ENCODE measurements at regions not wholly inside any gene's neighbourhood (a gene's known extent, or its start where the extent isn't known, plus 50 kb on each side); places are given as distances from the start of the nearest gene placed in this dataset.

- Histone ChIP-seq H3K27ac (no peak overlapping the region), H3K4me1 (no peaks in the 10 kb centered on the region), H3K36me3 (no peaks in the 10 kb centered on the region), H3K4me3 (no peak overlapping the region), H3K9ac (ENCODE audit: low read depth in 2 of 2, low read length in 2 of 2) (no peak overlapping the region), H3K27me3 (no peaks in the 10 kb centered on the region), H3K9me3 (no peaks in the 10 kb centered on the region)
- DNase-seq, result no peak
- intact Hi-C loops (cut with DNase I), result no loop called here
- no peak for TF ChIP-seq CTCF (IDR thresholded peaks at IDR 0.05)
Observed at GRCh38 chr16:50460538-50461399, 87.4 kb upstream of the NKD1 start.

DNA sequence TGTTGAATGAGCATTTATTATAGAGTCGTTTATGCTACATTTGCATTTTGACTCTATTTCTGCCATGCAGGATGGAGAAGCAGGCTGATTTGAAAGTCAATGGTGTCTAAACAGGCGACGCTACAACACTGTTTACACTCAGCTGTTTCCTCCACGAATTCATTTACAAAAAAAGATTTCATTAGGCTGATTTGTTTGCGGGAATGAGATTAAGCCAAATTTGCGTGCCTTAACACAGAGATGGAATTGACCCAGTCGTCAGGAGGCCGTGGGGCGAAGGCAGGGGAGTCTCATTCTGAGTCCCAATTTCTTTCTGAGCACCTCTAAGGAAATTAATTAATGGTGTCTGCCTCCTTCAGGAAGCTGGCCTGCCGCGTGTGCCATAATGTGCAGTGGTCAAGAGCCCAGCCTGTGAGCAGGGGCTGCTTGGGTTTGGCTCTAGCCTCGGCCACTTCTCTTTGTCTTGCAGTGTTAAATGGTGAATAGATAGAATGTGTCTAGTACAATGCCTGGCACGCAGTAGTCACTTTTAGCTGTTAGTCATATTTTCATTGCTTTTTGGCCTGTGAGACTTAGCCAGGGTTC lies 88.6 kb upstream of the NKD1 start:
- no peak for TF ChIP-seq CTCF (IDR thresholded peaks at IDR 0.05)
- H3K9ac ChIP-seq (ENCODE audit: low read depth in 2 of 2, low read length in 2 of 2), result no peak overlapping the region
- intact Hi-C loops (cut with DNase I), result no loop called here
- no peaks in the 10 kb centered on the region for H3K9me3 ChIP-seq
- no peak for DNase-seq
- no peak overlapping the region for H3K27ac ChIP-seq
- no peaks in the 10 kb centered on the region for H3K27me3 ChIP-seq
- H3K4me3 ChIP-seq, result no peak overlapping the region
- no peaks in the 10 kb centered on the region for H3K4me1 ChIP-seq
- no peaks in the 10 kb centered on the region for H3K36me3 ChIP-seq

DNA sequence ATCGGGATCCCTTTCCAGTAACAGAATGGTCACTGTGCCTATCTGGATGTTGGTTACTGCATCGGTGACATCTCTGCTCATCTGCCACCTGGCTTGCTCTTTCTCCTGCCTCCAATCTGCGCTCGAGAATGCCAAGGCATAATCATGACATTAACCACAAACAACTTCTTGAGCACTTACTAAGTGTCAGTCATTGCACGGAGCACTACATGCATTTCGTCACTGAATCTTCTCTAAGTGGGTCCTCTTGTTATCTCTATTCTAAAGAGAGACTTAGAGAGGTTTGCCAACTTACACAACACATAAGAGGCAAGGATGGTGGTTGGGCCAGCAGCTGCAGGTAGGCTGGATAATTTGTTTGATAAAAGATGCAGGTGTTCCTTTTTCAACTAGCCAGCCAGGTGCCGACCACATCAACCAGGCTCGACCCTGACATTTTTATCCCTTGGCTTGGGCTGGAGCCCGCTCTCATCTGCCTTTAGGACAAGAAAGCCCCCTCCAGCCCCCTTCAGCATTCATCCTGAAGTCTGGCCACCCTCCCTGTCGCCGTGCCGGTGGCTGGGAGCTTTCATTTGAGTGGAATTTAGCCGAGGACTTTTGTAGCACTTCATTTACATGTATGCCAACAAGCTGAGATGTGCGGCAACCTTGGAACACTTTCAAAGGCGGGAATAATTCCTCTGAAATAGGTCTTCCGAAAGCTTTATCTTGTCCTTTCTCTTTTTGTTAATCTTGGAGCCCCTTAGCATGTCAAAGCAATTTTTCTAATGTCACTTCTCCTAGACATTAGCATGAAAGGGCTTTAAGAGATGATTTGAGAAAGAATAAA lies 89.3 kb upstream of the NKD1 start:
- no peak overlapping the region for H3K27ac ChIP-seq
- DNase-seq, result no peak
- H3K4me3 ChIP-seq, result no peak overlapping the region
- H3K9ac ChIP-seq (ENCODE audit: low read depth in 2 of 2, low read length in 2 of 2), result no peak overlapping the region
- no peaks in the 10 kb centered on the region for H3K36me3 ChIP-seq
- H3K27me3 ChIP-seq, result no peaks in the 10 kb centered on the region
- TF ChIP-seq CTCF (IDR thresholded peaks at IDR 0.05), result no peak
- no peaks in the 10 kb centered on the region for H3K4me1 ChIP-seq
- intact Hi-C loops (cut with DNase I), result no loop called here
- no peaks in the 10 kb centered on the region for H3K9me3 ChIP-seq

GRCh38 chr16:50457979-50458491 lies 89.2 kb upstream of the BRD7 start:
- no peak for TF ChIP-seq CTCF (IDR thresholded peaks at IDR 0.05)
- Histone ChIP-seq H3K4me1 (no peaks in the 10 kb centered on the region), H3K9ac (ENCODE audit: low read depth in 2 of 2, low read length in 2 of 2) (no peak overlapping the region), H3K36me3 (no peaks in the 10 kb centered on the region), H3K9me3 (no peaks in the 10 kb centered on the region), H3K27me3 (no peaks in the 10 kb centered on the region), H3K27ac (no peak overlapping the region), H3K4me3 (no peak overlapping the region)
- no peak for DNase-seq
- intact Hi-C loops (cut with DNase I), result no loop called here

- no peaks in the 10 kb centered on the region for H3K9me3 ChIP-seq
Observed at GRCh38 chr16:50457423-50457822, 88.6 kb upstream of the BRD7 start.

More at GRCh38 chr16:50457423-50457822, 88.6 kb upstream of the BRD7 start:
- Histone ChIP-seq H3K4me1 (no peaks in the 10 kb centered on the region), H3K9ac (ENCODE audit: low read depth in 2 of 2, low read length in 2 of 2) (no peak overlapping the region), H3K4me3 (no peak overlapping the region), H3K27ac (no peak overlapping the region), H3K36me3 (no peaks in the 10 kb centered on the region), H3K27me3 (no peaks in the 10 kb centered on the region)
- TF ChIP-seq CTCF (IDR thresholded peaks at IDR 0.05), result no peak
- intact Hi-C loops (cut with DNase I), result no loop called here
- DNase-seq, result no peak
